Activated CD8-positive, alpha-beta memory T cell treated with anti-CD3 and anti-CD28 coated beads for 48 hours (primary cell): ENCODE measurements at regions not wholly inside any gene's neighbourhood (a gene's known extent, or its start where the extent isn't known, plus 50 kb on each side); places are given as distances from the start of the nearest gene placed in this dataset.

Experiments
- DNase-seq, 3 experiments: peaks; one replicate each; pipeline ENCODE4 v3.0.0-alpha.2; 2020; ENCODE audit warnings: low read depth in 2 of 3, low spot score in 2 of 3

DNA sequence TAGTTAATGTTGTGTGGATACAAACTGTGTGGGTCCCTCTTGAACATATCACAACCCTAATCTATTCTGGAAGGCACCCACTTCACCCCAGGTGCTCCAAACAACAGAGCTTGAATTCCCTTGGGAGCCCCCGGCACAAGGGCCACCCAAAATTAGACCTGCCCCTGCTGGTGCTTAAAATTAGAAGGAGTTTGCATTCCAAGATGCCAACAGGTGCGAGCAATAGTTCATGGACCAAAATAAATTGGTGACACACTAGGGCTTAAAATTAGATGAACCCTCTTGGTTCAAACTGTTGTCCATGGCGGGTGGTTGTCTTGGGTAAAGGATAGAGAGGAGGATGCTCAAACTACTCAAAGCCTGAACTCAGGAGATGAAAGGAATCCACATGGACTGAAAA lies 291.5 kb downstream of the MN1 start:
- no peak for DNase-seq

DNA sequence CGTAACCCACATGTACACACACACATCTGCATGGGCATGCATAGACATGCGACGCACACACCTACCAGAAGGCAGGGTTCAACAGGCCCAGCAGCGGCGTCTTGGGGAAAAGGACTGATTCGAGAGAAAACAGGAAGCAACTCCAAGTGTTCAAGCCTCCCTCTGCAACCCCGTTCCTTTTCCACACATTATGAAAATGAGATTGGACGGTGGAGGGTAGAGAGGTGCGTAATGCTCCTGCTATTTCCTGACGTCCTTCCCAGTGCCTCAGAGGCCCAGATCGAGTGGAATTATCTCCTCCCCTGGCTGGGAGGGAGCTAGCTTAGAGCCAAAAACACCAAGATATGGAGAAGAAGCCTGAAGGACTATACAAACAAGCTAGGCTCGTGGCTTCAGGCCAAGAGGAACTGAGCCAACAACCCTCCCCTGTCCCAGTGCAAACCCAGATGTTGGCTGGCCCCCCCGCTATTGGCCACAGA lies 289.2 kb downstream of the MN1 start:
- no peak for DNase-seq

DNA sequence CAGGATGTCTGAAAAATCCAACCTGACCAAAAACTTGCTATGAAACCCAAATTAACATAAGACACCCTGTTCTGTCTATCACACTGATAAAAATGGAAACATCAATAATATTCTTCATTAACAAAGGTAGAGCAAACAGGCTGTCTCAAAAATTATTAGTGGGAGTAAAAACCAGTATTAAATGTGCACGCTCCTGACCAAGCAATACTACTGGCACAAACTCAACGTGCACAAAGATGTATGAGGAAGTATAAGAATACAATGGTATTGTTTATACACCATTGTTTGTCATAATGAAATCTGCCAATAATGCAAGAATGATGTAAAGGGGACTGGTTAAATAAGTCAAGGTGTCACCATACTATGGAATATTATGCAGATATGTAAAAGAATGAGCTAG lies 288.5 kb downstream of the MN1 start:
- DNase-seq, result no peak

DNA sequence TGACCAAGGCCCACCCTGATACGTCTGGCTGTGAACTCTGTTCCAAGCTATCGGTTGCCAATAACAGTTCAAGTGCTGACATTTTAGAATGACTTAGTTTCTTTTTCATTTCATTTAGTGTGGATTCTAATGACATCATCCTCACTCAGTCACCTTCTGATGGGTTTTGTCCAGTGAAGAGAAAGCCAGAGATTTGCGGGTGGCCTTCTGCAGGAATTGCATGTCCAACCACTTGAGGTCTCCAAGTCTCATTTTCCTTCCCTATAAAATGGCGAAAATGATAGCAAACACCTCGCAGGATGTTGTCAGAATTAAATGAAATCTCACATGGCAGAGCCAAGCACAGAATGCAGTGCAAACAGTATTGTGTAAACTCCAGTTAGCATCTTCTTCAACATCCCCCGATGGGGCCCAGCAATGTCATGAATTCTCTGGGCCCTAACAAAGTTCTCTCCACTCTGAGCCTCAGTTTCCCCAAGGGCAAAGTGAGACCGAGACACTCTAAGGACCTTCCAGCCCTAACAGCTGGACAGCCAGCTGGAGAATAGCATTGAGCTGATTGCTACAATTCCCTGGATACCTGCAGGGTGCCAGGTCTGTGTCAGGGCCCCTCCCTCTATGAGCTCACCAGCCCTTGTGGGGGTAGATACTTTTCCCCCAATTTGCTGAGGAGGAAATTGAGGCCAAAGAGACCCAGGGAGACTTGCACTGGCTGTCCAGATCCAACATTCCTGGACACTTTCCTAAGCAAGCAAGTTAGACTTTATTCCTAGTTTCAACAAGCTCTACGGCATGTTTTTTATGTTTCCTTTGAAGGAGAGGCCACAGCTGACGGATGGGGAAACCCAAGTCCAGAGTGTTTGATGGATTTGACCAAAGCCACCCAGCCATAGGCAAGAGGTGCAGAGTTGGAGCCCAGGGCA lies 286.7 kb downstream of the MN1 start:
- no peak for DNase-seq

DNA sequence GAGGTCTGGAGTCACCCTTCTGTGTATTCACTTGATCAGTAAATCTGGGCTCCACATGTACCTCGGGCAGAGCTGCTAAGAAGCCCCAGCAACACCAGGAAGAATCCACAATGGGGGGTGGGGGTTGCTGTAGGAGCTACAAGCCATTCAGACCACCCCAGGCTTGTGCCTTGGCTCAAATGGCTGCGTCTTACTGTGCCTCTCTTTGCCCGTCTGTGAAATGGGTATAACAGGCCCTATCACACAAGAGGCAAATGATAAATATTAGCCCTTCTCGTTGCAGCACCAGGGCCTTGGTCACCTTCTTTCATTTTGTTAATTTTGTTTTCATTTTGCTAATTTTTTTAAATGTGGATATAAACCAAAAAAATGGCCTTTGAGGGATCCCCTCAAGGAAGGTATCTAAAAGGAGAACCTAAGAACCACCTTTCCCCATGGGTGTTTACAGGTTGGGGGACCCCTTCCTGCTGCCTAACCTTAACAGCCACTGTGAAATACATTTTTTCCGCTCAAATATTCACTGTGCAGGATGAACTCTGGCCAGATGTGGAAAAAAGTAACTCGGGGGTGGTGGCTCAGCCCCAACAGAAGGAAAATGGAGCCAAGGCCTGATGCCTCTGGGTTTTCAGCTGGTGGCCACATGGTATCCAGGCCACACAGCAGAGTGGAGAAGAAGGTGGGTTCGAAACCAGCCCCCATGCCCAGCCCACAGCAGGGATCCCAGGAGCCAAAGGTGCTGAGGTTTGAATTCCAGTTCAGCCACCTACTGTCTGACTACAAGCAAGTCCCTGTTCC lies 284.0 kb downstream of the MN1 start:
- DNase-seq, result no peak

DNA sequence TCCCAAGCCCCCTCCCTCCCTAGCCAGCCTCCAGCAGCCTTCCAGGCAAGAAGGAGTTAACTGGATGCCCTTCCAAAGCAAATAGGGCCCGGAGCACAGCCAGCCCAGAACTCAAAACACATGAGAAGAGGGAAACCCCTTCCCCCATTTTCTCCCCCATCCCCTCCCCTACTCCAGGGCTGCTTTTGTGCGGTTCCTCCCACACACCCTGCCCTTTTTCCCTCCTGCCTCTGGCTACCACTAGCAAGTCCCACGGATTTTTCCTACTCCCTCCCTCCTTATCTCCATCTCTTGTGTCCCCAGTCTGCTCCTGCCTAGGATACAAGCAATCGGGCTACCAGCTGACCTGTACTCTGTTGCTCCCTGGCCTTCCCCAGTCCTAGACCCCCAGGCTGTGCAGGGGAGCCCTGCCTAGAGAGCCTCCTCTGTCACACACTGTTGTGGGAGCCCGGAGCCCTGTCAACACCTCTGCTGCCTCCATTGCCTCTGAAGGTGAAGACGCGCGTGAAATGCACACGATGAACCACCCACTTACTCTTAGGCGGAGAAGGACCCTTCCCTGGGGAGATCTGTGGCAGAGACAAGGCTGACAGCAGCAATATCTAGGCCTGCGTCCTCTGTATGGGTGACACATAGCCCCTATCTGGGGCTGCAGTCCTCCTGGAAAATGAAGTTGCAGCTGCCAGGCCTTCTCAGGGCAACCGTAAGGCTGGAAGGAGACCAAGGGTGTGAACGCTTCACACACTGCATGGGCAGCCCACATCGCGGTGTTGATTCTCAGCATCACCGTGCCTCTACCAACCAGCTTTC lies 282.8 kb downstream of the MN1 start:
- no peak for DNase-seq

DNA sequence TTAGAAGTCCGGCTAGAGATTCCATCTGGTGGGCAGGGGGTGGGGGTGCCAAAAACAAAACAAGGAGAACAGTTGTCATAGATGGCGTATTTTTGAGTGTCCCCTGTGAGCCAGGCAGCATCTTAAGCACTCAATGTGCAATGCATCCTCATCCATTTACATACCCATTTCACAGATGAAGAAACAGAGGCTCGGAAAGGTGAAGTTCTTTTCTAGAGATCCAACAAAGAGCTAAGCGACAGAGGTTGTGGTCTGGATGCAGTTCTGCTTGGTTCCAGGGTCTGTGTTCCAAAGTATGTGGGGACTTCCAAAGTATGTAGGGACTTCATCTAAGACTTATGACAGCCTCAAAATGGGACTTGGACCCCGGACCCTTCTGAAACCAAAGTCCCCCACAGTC lies 277.8 kb downstream of the MN1 start:
- DNase-seq, result no peak

DNA sequence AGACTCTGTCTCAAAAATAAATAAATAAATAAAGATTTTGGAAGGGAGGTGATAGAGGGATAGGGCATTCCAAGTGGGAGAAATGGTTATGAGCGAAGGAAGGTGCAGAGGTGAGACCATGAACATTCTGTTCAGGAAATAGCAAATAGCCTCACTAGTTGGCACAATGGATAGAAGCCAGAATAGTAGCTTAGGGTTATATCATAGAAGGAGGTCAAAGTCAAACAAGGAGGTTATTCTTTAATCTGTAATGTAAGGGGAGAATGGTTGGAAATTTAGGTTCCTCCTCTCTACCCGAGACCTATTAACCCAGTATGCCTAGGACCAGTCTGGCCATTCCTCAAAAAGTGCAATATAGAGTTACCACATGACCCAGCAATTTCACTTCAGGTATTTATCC lies 275.8 kb downstream of the MN1 start:
- no peak for DNase-seq

DNA sequence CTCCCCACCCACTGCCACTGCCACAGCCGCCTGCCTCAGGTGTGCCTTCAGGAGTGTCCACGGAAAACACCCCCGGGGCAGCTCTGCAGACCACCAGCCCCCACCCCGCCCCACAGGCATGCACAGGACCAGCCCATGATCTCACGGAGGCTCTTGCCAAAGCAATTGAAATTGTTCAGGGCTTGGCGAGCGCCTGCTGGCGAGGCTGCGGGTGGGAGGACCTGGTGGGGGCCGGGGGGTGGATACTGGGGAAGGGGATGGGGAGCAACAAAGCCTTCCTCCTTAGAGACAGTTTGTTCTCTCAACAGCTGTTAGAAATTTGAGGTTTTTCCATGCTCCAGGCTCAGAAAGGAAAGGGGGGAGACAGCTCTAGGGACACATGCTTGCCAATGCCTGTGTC lies 274.7 kb downstream of the MN1 start:
- no peak for DNase-seq

DNA sequence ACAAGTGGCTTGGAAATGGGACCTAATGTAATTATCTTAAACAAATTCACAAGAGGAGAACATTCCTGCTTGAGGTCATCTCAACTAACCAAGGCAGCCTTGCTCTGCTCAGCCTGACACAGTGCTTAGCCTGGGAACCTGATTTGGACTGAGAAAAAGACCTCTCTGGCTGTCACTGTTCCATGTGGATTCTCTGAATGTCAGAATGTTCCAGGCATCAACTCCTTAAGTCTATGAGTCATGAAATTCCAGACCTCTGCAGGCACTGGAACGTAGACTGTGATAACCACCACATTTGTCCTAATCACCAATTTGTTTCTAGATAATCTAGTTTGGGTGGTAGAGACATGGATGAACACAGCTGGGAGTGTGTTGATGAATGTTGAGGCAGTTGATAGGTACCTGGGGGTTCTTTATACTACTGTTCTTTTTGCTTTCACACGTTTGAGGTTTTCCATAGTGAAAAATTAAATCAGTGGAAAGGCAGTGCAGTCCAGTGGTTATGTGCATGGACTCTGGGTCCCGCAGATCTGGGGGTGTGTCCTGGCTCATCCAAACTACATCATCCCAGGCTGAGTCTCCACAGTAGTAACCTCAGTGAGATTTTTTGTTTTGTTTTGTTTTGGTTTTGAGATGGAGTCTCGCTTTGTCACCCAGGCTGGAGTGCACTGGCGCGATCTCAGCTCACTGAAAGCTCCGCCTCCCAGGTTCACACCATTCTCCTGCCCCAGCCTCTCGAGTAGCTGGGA lies 269.6 kb downstream of the MN1 start:
- no peak for DNase-seq

DNA sequence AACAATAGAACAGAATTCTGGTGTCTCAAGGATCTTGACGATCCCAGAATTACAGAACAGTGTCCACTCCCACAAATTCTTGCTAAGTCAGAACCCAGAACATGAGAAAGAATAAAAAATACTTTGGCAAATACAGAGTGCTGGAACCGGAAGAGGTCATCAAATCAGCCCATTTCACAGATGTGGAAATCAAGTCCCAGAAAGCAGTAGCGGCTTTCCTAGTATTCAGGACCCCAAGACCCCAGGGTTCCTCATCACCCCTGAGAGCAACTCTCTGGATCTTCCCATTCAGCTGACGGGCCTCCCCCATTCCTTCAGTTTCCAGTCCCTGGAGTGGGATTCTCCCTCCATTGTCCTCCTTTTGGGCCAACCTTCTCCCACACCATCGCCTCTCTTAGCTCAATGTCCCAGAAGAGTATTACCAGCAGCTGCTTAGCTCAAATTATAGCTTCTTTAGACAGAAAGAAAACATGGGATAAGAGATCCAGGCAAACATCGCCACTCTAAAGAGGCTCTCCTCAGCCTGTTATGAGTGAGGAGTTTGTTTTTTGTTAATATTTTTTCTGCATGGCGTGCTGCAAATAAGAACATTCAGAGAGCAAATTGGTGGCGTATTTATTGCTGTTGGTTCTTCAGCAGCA lies 268.3 kb downstream of the MN1 start:
- no peak for DNase-seq

DNA sequence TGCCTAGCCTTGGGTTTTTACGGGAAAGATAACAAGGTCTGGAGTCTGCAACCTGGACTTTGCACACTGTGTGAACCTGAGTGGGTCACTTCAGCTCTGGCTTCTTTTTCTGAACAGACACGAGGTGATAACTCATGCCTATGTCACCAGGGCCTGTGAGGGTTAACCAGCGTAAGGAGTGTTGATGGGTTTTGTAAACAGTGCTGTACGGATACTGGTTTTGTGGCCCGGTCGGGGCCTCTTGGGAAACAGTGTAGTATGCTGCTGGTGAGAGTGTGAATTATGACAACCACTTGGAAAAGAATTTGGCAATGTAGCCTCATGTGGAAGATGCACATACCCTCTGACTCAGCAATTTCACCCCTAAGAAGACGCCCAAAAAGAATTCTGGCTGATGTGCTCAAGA lies 266.8 kb downstream of the MN1 start:
- DNase-seq, result no peak

DNA sequence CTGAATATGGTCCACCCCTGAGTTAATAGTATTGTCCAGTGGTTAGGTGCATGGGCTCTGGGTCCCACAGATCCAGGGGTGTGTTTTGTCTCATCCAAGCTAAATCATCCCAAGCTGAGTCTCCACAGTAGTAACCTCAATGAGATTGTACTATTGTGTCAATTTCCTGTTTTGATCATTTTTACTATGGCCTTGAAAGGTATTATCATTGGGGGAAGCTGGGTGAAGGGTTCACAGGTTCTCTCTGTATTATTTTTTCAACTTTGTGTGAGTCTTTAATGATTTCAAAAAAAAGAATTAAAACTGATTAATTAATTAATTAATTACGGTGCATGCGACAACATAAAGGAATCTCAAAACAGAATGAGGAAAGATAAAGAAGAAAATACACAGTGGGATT lies 266.1 kb downstream of the MN1 start:
- DNase-seq, result no peak

DNA sequence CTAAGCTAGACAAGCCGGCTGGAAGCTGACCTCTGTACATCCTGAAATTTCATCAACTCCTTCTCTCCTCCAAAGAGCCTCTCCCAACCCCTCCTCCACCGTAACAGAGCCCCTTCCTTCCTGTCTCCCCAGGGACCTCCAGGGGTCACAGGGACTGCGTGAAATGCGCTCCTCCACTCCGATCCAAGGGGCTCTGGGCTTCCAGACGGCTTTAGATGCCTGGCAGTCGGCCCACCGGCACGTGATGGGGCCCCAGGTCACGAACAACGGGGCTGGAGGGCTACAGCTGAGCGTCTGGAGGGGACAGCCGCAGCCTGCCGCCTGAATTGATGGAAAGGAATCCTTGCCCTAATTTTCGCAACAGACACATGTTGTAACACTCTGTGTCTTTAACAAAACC lies 264.1 kb downstream of the MN1 start:
- DNase-seq, result no peak

DNA sequence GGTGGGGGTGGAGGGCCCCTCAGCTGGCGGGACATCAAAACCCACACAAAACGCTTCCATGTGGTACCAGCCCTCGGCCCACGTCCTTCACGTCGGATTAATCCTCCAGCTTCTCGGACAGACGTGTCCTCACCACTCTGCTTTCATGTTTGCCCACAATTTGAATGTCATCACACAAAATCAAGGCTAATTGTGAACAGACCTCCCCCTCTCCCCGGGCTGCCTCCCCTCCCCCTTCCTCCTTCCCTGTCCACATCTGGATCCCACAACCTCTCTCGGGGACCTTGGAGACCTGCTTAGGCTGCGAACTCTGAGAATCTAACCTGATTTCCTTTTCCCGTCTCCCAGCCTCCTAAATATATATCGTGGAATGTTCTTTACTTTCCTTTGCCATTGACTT lies 262.9 kb downstream of the MN1 start:
- no peak for DNase-seq

DNA sequence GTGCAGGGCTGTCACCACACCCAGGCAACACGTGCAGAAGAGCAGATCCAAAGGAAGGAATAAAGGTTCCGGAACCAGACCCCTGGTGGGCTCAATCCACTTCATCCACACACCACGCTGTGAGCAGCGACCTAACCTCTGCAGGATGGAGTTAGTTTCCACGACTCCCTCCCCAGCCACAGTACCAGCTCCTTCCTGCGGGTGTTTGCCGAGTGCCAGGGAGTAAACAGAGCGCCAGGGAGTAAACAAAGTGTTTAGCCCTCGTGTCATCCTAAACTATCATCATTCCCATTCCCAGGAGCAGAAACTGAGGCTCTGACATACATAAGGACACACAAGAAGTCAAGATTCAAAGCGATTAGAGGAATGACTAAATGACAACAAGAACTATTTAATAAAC lies 261.3 kb downstream of the MN1 start:
- no peak for DNase-seq

DNA sequence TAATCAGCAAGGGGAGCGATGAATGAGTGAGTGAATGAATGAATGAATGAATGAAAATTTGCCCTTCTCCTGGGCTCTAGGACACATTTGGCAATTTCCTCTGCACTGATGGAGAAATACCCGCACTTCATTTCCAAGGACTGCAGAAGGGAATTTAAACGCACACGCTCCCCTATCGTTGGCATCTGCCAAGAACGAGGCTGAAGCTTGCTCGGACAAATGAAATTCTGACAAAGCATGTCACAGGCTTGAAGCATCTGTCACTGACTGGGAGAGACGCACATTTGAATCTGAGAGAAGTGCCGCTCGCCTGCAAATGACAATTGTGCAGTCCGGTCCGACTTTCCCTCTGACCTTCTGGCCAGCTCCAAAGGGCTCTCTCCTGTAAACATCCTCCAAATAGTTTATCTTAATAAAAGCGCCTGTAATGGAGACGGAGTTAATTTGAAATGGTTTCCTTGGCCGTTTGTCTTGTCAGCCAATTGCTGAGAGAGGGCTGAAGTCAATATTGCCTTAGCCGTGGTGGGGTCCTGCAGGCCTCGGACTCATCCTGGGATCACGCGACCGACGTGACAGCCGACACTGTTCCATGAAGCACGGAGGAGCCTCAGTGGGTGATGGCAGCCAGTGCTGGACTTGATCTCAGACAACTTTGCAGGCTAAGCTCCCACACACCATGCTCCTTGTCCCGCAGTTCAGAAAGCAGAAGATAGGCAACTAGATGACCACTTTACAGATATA lies 260.7 kb downstream of the MN1 start:
- DNase-seq, result no peak

DNA sequence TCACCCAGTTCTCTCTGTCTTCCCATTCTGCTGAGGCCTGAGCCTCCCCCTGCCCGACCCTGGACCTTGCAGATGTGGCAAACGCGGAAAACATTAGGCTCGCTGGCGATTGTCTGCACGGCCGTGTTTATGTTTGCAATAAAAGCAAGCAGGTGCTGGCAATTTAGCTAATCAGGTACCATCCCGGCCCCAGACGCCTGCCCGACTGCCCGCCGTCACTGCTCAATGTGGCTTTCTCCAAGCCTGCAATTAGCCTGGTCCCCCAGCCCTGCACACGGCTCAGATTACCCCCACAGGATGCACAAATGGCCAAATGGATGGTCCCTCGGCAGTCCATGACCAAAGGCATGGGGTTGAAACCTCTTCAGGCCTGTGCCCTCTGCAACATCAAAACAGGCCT lies 259.7 kb downstream of the MN1 start:
- no peak for DNase-seq

DNA sequence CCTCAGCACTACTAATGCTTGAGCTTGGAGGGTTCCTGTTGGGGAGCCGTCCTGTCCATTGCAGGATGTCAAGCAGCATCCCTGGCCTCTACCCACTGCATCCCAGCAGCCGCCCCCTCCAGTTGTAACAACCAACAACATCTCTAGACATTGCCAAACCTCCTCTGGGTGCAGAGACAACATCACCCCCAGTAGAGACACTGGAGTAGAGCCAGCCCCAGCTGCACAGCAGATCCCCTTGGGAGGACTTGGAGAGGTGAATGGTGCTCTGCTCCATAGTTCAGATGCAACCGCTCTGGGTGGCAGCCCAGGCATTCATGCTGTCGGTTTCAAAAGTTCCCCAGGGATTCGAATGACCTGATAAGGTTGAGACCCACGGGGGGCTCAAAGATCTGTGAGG lies 259.0 kb downstream of the MN1 start:
- no peak for DNase-seq

DNA sequence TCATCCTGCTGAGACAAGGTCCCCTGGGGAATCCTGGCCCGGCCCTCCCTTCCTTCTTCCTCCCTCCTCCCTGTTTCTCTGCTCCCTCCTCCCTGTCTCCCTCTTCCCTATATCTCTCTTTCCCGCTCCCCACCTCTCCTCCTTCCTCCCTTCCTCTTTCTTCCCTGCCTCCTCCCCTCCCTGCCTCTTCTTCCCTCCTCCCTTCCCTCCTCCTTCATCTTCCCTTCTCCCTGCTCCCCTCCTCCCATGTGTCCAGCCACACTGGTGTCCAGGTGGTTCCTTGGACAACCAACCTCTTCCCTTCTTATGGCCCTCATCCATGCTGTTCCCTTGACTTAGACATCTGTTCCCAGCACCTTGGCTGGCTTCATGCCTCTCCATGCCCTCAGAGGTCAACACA lies 258.1 kb downstream of the MN1 start:
- DNase-seq, result no peak
